Choroid plexus epithelial cell (primary cell): ENCODE measurements at regions not wholly inside any gene's neighbourhood (a gene's known extent, or its start where the extent isn't known, plus 50 kb on each side); places are given as distances from the start of the nearest gene placed in this dataset.

Experiments
- DNase-seq: peaks from one replicate; pipeline ENCODE4 v3.0.0-alpha.2; 2010; ENCODE audit warnings: low read depth
- H3K4me3 ChIP-seq: 2 replicates; pipeline ENCODE4 v1.5.1; 2011; ENCODE audit warnings: low read depth, mild to moderate bottlenecking, control low read depth, low read length, moderate library complexity
- CTCF ChIP-seq: conservative IDR thresholded peaks from 2 replicates; pipeline ENCODE4 v1.5.1; 2011; ENCODE audit warnings: low read depth, mild to moderate bottlenecking, control low read depth, inconsistent platforms, low read length, moderate library complexity

- TF ChIP-seq CTCF = no peak
- no peak overlapping the region for H3K4me3 ChIP-seq
- DNase-seq = no peak
Observed at GRCh38 chr2:17336458-17336857, 181.8 kb downstream of the RAD51AP2 start.

GRCh38 chr2:17334300-17334699 is 183.9 kb downstream of the RAD51AP2 start:
- no peak for DNase-seq
- TF ChIP-seq CTCF = no peak
- no peak overlapping the region for H3K4me3 ChIP-seq

GRCh38 chr2:17331636-17332035 is 186.6 kb downstream of the RAD51AP2 start:
- no peak for TF ChIP-seq CTCF
- DNase-seq = no peak
- H3K4me3 ChIP-seq = no peak overlapping the region

- H3K4me3 ChIP-seq = no peak overlapping the region
- no peak for DNase-seq
- TF ChIP-seq CTCF = no peak
Observed at GRCh38 chr2:17328161-17328560, 190.1 kb downstream of the RAD51AP2 start.

- no peak overlapping the region for H3K4me3 ChIP-seq
- DNase-seq = no peak
- TF ChIP-seq CTCF = no peak
Observed at GRCh38 chr2:17327649-17328048, 190.6 kb downstream of the RAD51AP2 start.

GRCh38 chr2:17326717-17327116 is 191.5 kb downstream of the RAD51AP2 start:
- no peak for TF ChIP-seq CTCF
- no peak overlapping the region for H3K4me3 ChIP-seq
- no peak for DNase-seq

- DNase-seq = no peak
- TF ChIP-seq CTCF = no peak
- no peak overlapping the region for H3K4me3 ChIP-seq
Observed at GRCh38 chr2:17323697-17324096, 194.5 kb downstream of the RAD51AP2 start.
